ENCODE measurements at regions not wholly inside any gene's neighbourhood (a gene's known extent, or its start where the extent isn't known, plus 50 kb on each side); places are given as distances from the start of the nearest gene placed in this dataset.

- no peak overlapping the region for H3K14ac ChIP-seq (ENCODE audit: low read length)
Observed at GRCh38 chr9:82149501-82149946, 161.0 kb downstream of the SPATA31D1 start.

GRCh38 chr9:82152181-82152580 is 163.6 kb downstream of the SPATA31D1 start:
- no peak overlapping the region for H2AK5ac ChIP-seq (ENCODE audit: low read length)
- no peak overlapping the region for H2BK120ac ChIP-seq (ENCODE audit: insufficient read depth, low read length, poor library complexity)
- no peak overlapping the region for H3K4me3 ChIP-seq (ENCODE audit: low read depth, low read length)
- no peaks in the 10 kb centered on the region for H3K9me3 ChIP-seq (ENCODE audit: insufficient read depth, low read depth, low read length)
- H2AFZ ChIP-seq (ENCODE audit: insufficient read depth, low read length, poor library complexity), result no peak overlapping the region
- H3K27ac ChIP-seq (ENCODE audit: low read depth, low read length), result no peak overlapping the region
- H3K4me1 ChIP-seq (ENCODE audit: control insufficient read depth in 1 of 2, insufficient read depth in 2 of 2, low read length in 2 of 2), result no peaks in the 10 kb centered on the region
- H3K18ac ChIP-seq (ENCODE audit: low read length), result no peak overlapping the region
- H3K36me3 ChIP-seq (ENCODE audit: control insufficient read depth in 1 of 2, insufficient read depth in 2 of 2, low read length in 2 of 2), result no peaks in the 10 kb centered on the region
- no peak for DNase-seq
- H4K8ac ChIP-seq (ENCODE audit: low read depth, low read length), result no peak overlapping the region
- H3K14ac ChIP-seq (ENCODE audit: low read length), result no peak overlapping the region
- H4K12ac ChIP-seq (ENCODE audit: low read depth, low read length), result no peak overlapping the region
- no peak overlapping the region for H3K23ac ChIP-seq (ENCODE audit: low read length)
- no peak overlapping the region for H4K91ac ChIP-seq (ENCODE audit: low read depth, low read length)
- H2BK5ac ChIP-seq (ENCODE audit: low read depth, low read length, poor library complexity), result no peak overlapping the region
- H3K79me2 ChIP-seq (ENCODE audit: control insufficient read depth, insufficient read depth, low read length, poor library complexity), result no peaks in the 10 kb centered on the region
- H3K27me3 ChIP-seq (ENCODE audit: insufficient read depth, low read length), result no peaks in the 10 kb centered on the region
- no CpG with 5 or more reads among the region's 1 CpG for WGBS (ENCODE audit: extremely low coverage, insufficient coverage, insufficient read length)
- H3K9ac ChIP-seq (ENCODE audit: low read length), result no peak overlapping the region
- no peak overlapping the region for H3K4ac ChIP-seq (ENCODE audit: low read depth, low read length)
- H3K79me1 ChIP-seq (ENCODE audit: low read length), result no peaks in the 10 kb centered on the region
- no peak overlapping the region for H3K4me2 ChIP-seq (ENCODE audit: low read length)
- H2BK12ac ChIP-seq (ENCODE audit: low read length), result no peak overlapping the region

More at GRCh38 chr9:82149501-82149946, 161.0 kb downstream of the SPATA31D1 start:
- no peaks in the 10 kb centered on the region for H3K79me2 ChIP-seq (ENCODE audit: control insufficient read depth, insufficient read depth, low read length, poor library complexity)
- H4K8ac ChIP-seq (ENCODE audit: low read depth, low read length), result no peak overlapping the region
- H4K12ac ChIP-seq (ENCODE audit: low read depth, low read length), result no peak overlapping the region
- no peak overlapping the region for H3K4me3 ChIP-seq (ENCODE audit: low read depth, low read length)
- H2AK5ac ChIP-seq (ENCODE audit: low read length), result no peak overlapping the region
- H3K9me3 ChIP-seq (ENCODE audit: insufficient read depth, low read depth, low read length), result no peaks in the 10 kb centered on the region
- no peak overlapping the region for H4K91ac ChIP-seq (ENCODE audit: low read depth, low read length)
- no peak overlapping the region for H3K23ac ChIP-seq (ENCODE audit: low read length)
- H3K4me1 ChIP-seq (ENCODE audit: control insufficient read depth in 1 of 2, insufficient read depth in 2 of 2, low read length in 2 of 2), result no peaks in the 10 kb centered on the region
- H2AFZ ChIP-seq (ENCODE audit: insufficient read depth, low read length, poor library complexity), result no peak overlapping the region
- no peak overlapping the region for H3K27ac ChIP-seq (ENCODE audit: low read depth, low read length)
- no peak overlapping the region for H2BK5ac ChIP-seq (ENCODE audit: low read depth, low read length, poor library complexity)
- WGBS (ENCODE audit: extremely low coverage, insufficient coverage, insufficient read length), result no CpG with 5 or more reads among the region's 4 CpGs
- H3K36me3 ChIP-seq (ENCODE audit: control insufficient read depth in 1 of 2, insufficient read depth in 2 of 2, low read length in 2 of 2), result no peaks in the 10 kb centered on the region
- no peaks in the 10 kb centered on the region for H3K27me3 ChIP-seq (ENCODE audit: insufficient read depth, low read length)
- no peak overlapping the region for H3K4ac ChIP-seq (ENCODE audit: low read depth, low read length)
- no peak overlapping the region for H3K4me2 ChIP-seq (ENCODE audit: low read length)
- no peak overlapping the region for H3K18ac ChIP-seq (ENCODE audit: low read length)
- H3K79me1 ChIP-seq (ENCODE audit: low read length), result no peaks in the 10 kb centered on the region
- no peak for DNase-seq
- H2BK12ac ChIP-seq (ENCODE audit: low read length), result no peak overlapping the region
- no peak overlapping the region for H2BK120ac ChIP-seq (ENCODE audit: insufficient read depth, low read length, poor library complexity)
- H3K9ac ChIP-seq (ENCODE audit: low read length), result no peak overlapping the region

GRCh38 chr9:82153032-82153431 is 164.5 kb downstream of the SPATA31D1 start:
- H4K91ac ChIP-seq (ENCODE audit: low read depth, low read length), result no peak overlapping the region
- H3K36me3 ChIP-seq (ENCODE audit: control insufficient read depth in 1 of 2, insufficient read depth in 2 of 2, low read length in 2 of 2), result no peaks in the 10 kb centered on the region
- H3K9ac ChIP-seq (ENCODE audit: low read length), result no peak overlapping the region
- H4K12ac ChIP-seq (ENCODE audit: low read depth, low read length), result no peak overlapping the region
- H3K4me3 ChIP-seq (ENCODE audit: low read depth, low read length), result no peak overlapping the region
- no peaks in the 10 kb centered on the region for H3K79me1 ChIP-seq (ENCODE audit: low read length)
- no peak overlapping the region for H3K23ac ChIP-seq (ENCODE audit: low read length)
- H3K4ac ChIP-seq (ENCODE audit: low read depth, low read length), result no peak overlapping the region
- no peaks in the 10 kb centered on the region for H3K9me3 ChIP-seq (ENCODE audit: insufficient read depth, low read depth, low read length)
- H3K27me3 ChIP-seq (ENCODE audit: insufficient read depth, low read length), result no peaks in the 10 kb centered on the region
- no peak overlapping the region for H3K4me2 ChIP-seq (ENCODE audit: low read length)
- no peak overlapping the region for H2AK5ac ChIP-seq (ENCODE audit: low read length)
- H3K79me2 ChIP-seq (ENCODE audit: control insufficient read depth, insufficient read depth, low read length, poor library complexity), result no peaks in the 10 kb centered on the region
- no peak for DNase-seq
- no peak overlapping the region for H2BK120ac ChIP-seq (ENCODE audit: insufficient read depth, low read length, poor library complexity)
- no peak overlapping the region for H3K18ac ChIP-seq (ENCODE audit: low read length)
- no peak overlapping the region for H2BK12ac ChIP-seq (ENCODE audit: low read length)
- no peak overlapping the region for H3K14ac ChIP-seq (ENCODE audit: low read length)
- no peaks in the 10 kb centered on the region for H3K4me1 ChIP-seq (ENCODE audit: control insufficient read depth in 1 of 2, insufficient read depth in 2 of 2, low read length in 2 of 2)
- H3K27ac ChIP-seq (ENCODE audit: low read depth, low read length), result no peak overlapping the region
- H2AFZ ChIP-seq (ENCODE audit: insufficient read depth, low read length, poor library complexity), result no peak overlapping the region
- no peak overlapping the region for H2BK5ac ChIP-seq (ENCODE audit: low read depth, low read length, poor library complexity)
- H4K8ac ChIP-seq (ENCODE audit: low read depth, low read length), result no peak overlapping the region

- H3K14ac ChIP-seq (ENCODE audit: low read length), result no peak overlapping the region
- no peak overlapping the region for H3K4me2 ChIP-seq (ENCODE audit: low read length)
- no peak overlapping the region for H2BK5ac ChIP-seq (ENCODE audit: low read depth, low read length, poor library complexity)
- H2AFZ ChIP-seq (ENCODE audit: insufficient read depth, low read length, poor library complexity), result no peak overlapping the region
- no peak overlapping the region for H3K4ac ChIP-seq (ENCODE audit: low read depth, low read length)
- no peaks in the 10 kb centered on the region for H3K27me3 ChIP-seq (ENCODE audit: insufficient read depth, low read length)
- H3K9me3 ChIP-seq (ENCODE audit: insufficient read depth, low read depth, low read length), result no peaks in the 10 kb centered on the region
- H4K12ac ChIP-seq (ENCODE audit: low read depth, low read length), result no peak overlapping the region
- no peak for DNase-seq
- no peak overlapping the region for H3K23ac ChIP-seq (ENCODE audit: low read length)
- H2BK120ac ChIP-seq (ENCODE audit: insufficient read depth, low read length, poor library complexity), result no peak overlapping the region
- no peaks in the 10 kb centered on the region for H3K36me3 ChIP-seq (ENCODE audit: control insufficient read depth in 1 of 2, insufficient read depth in 2 of 2, low read length in 2 of 2)
- no CpG with 5 or more reads among the region's 2 CpGs for WGBS (ENCODE audit: extremely low coverage, insufficient coverage, insufficient read length)
- H3K27ac ChIP-seq (ENCODE audit: low read depth, low read length), result no peak overlapping the region
- H2BK12ac ChIP-seq (ENCODE audit: low read length), result no peak overlapping the region
- H4K8ac ChIP-seq (ENCODE audit: low read depth, low read length), result no peak overlapping the region
- no peak overlapping the region for H4K91ac ChIP-seq (ENCODE audit: low read depth, low read length)
- no peaks in the 10 kb centered on the region for H3K79me2 ChIP-seq (ENCODE audit: control insufficient read depth, insufficient read depth, low read length, poor library complexity)
- H3K79me1 ChIP-seq (ENCODE audit: low read length), result no peaks in the 10 kb centered on the region
- no peaks in the 10 kb centered on the region for H3K4me1 ChIP-seq (ENCODE audit: control insufficient read depth in 1 of 2, insufficient read depth in 2 of 2, low read length in 2 of 2)
- no peak overlapping the region for H3K18ac ChIP-seq (ENCODE audit: low read length)
- H2AK5ac ChIP-seq (ENCODE audit: low read length), result no peak overlapping the region
- H3K9ac ChIP-seq (ENCODE audit: low read length), result no peak overlapping the region
- H3K4me3 ChIP-seq (ENCODE audit: low read depth, low read length), result no peak overlapping the region
Observed at GRCh38 chr9:82154573-82154972, 166.0 kb downstream of the SPATA31D1 start.

Measured in trophoblast cell (in vitro differentiated cells and primary cell).